ENCODE measurements at regions not wholly inside any gene's neighbourhood (a gene's known extent, or its start where the extent isn't known, plus 50 kb on each side); places are given as distances from the start of the nearest gene placed in this dataset.

DNA sequence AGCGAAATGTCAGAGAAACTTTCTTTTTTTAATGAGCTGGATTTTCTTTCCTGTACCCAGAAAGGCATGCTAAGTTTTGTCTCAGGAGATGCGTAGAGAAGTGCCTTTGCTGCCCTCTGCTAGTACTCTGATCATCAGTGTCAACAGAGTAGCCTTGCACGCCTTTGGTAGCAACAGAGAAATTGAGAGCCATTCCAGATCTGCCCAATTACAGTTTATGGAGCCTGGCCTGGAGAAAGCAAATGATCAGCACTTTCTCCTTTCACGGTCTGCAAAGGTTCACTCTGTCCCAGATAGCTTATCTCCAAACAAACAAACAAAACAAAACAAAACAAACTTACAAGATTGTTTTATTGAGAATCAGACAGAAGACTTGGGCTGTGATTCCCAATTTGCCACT lies 792.8 kb upstream of the PIK3C3 start:
- POLR2A ChIA-PET, result no interaction called here

DNA sequence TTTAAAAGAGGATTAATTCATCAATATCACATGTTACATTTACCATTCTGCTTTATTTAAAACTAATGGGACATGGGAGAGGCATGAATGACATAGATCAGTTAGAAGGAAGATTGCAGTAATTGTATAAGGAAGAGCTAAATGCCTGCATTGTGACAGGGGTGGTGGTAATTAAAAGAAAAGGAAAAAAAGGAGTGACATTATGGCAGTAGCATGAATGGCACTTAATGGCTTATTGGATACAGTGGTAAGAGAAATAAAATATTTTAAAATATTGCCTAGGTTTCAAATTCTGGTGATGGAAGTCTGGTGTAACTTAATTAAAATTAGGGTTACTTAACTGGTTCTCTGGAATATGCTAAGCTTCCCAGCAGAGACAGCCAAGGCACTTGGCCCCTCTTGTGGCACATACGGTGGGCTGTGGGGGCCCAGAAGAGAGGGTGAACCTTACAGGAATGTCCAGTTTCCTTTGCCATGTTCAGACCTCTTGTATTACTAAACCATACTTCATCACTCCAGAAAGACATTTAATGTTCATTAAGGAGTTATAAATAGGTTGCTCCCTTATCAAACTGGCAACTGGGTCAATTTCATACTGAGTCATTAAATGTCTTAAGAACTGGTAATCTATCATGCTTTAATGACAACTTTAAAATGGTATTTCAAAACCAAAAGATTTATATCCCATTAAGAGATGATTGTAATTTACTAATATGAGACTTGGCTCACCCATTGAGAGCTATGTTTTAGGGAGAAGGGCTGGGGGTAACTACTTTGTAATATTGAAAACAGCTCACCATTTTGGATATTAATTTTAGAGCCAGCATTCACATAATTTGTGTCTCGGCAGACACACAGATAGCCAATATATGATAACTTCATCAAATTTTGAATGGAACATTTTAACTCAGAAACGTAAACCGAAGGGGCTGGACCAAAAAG lies 798.9 kb upstream of the PIK3C3 start:
- intact Hi-C loops (cut with micrococcal nuclease) (no loop called here), dilution Hi-C loops (cut with MboI; ENCODE audit: extremely low pct_ligation_motif_present, low sequenced_read_pairs) (no loop called here)
- H3K9me3 ChIP-seq (replicated peaks; ENCODE audit: control insufficient read depth, insufficient read depth, low read length), result no peaks in the 10 kb centered on the region
- H4K20me1 ChIP-seq (replicated peaks; ENCODE audit: control insufficient read depth, extremely low read depth, insufficient read depth, low read length), result no peaks in the 10 kb centered on the region
- DNase-seq (ENCODE audit: low read depth, low spot score) (no peak), FAIRE-seq (no peak)
- H3K4me1 ChIP-seq (ENCODE audit: control insufficient read depth, extremely low read depth, insufficient read depth, low read length), result no peaks in the 10 kb centered on the region
- H3K36me3 ChIP-seq (ENCODE audit: control insufficient read depth in 2 of 2, extremely low read depth in 1 of 2, insufficient read depth in 2 of 2, low read length in 2 of 2), result no peaks in the 10 kb centered on the region
- BruUV-seq (replicated peaks), result no TSS peak
- no peak overlapping the region for H3K4me3 ChIP-seq (replicated peaks in 1 of 3; ENCODE audit: insufficient read depth in 1 of 3, low read depth in 1 of 3, low read length in 3 of 3)
- ChIA-PET POLR2A (no interaction called here), CTCF (no interaction called here)
- TF ChIP-seq FOS (IDR thresholded peaks at IDR 0.05; ENCODE audit: borderline replicate concordance, insufficient read depth, low read length), result no peak
- TF ChIP-seq, protein P1, sequence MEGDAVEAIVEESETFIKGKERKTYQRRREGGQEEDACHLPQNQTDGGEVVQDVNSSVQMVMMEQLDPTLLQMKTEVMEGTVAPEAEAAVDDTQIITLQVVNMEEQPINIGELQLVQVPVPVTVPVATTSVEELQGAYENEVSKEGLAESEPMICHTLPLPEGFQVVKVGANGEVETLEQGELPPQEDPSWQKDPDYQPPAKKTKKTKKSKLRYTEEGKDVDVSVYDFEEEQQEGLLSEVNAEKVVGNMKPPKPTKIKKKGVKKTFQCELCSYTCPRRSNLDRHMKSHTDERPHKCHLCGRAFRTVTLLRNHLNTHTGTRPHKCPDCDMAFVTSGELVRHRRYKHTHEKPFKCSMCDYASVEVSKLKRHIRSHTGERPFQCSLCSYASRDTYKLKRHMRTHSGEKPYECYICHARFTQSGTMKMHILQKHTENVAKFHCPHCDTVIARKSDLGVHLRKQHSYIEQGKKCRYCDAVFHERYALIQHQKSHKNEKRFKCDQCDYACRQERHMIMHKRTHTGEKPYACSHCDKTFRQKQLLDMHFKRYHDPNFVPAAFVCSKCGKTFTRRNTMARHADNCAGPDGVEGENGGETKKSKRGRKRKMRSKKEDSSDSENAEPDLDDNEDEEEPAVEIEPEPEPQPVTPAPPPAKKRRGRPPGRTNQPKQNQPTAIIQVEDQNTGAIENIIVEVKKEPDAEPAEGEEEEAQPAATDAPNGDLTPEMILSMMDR (IDR thresholded peaks at IDR 0.05; ENCODE audit: extremely low read depth in 1 of 2, insufficient read depth in 1 of 2, low read depth in 1 of 2, low read length in 2 of 2), result no peak
- no peak for TF ChIP-seq GATA2 (IDR thresholded peaks at IDR 0.05; ENCODE audit: insufficient read depth, insufficient read length, low read depth, low read length)
- no peak for TF ChIP-seq POLR2AphosphoS5 (IDR thresholded peaks at IDR 0.05; ENCODE audit: insufficient read depth, low read depth, low read length)
- TF ChIP-seq MYC (IDR thresholded peaks at IDR 0.05; ENCODE audit: low read depth, low read length), result no peak
- no peak for TF ChIP-seq JUN (IDR thresholded peaks at IDR 0.05; ENCODE audit: borderline replicate concordance, insufficient read depth, insufficient read length, low read depth)
- TF ChIP-seq, protein P2, sequence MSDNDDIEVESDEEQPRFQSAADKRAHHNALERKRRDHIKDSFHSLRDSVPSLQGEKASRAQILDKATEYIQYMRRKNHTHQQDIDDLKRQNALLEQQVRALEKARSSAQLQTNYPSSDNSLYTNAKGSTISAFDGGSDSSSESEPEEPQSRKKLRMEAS (IDR thresholded peaks at IDR 0.05; ENCODE audit: insufficient read depth, insufficient read length), result no peak
- TF ChIP-seq POLR2A (IDR thresholded peaks at IDR 0.05; ENCODE audit: low read depth, low read length), result no peak
- no peak for TF ChIP-seq EZH2 (IDR thresholded peaks at IDR 0.05; ENCODE audit: borderline replicate concordance, low read depth, low read length, severe bottlenecking)
- no peak overlapping the region for H3K9ac ChIP-seq (replicated peaks; ENCODE audit: extremely low read depth, insufficient read depth, low read length)
- no peak overlapping the region for H3K27ac ChIP-seq (ENCODE audit: insufficient read depth, low read depth, low read length)
- no peak overlapping the region for H3K4me2 ChIP-seq (ENCODE audit: insufficient read depth, low read length)
- H3K9me1 ChIP-seq (replicated peaks; ENCODE audit: control insufficient read depth, extremely low read depth, insufficient read depth, low read length), result no peaks in the 10 kb centered on the region
- H3K27me3 ChIP-seq (ENCODE audit: control insufficient read depth in 2 of 2, insufficient read depth in 2 of 2, low read length in 2 of 2), result no peaks in the 10 kb centered on the region
- no peaks in the 10 kb centered on the region for H3K79me2 ChIP-seq (ENCODE audit: control insufficient read depth, insufficient read depth, low read length)
- no peak overlapping the region for H2AFZ ChIP-seq (ENCODE audit: low read depth, low read length)

More for the DNA sequence above, 792.8 kb upstream of the PIK3C3 start:
- CTCF ChIA-PET, result no interaction called here
- Histone ChIP-seq H3K4me1 (ENCODE audit: control insufficient read depth, extremely low read depth, insufficient read depth, low read length) (no peaks in the 10 kb centered on the region), H3K27ac (ENCODE audit: insufficient read depth, low read depth, low read length) (no peak overlapping the region), H3K9ac (replicated peaks; ENCODE audit: extremely low read depth, insufficient read depth, low read length) (no peak overlapping the region), H3K9me3 (replicated peaks; ENCODE audit: control insufficient read depth, insufficient read depth, low read length) (no peaks in the 10 kb centered on the region), H2AFZ (ENCODE audit: low read depth, low read length) (no peak overlapping the region), H4K20me1 (replicated peaks; ENCODE audit: control insufficient read depth, extremely low read depth, insufficient read depth, low read length) (no peaks in the 10 kb centered on the region), H3K4me3 (replicated peaks in 1 of 3; ENCODE audit: insufficient read depth in 1 of 3, low read depth in 1 of 3, low read length in 3 of 3) (no peak overlapping the region), H3K36me3 (ENCODE audit: control insufficient read depth in 2 of 2, extremely low read depth in 1 of 2, insufficient read depth in 2 of 2, low read length in 2 of 2) (no peaks in the 10 kb centered on the region), H3K9me1 (replicated peaks; ENCODE audit: control insufficient read depth, extremely low read depth, insufficient read depth, low read length) (no peaks in the 10 kb centered on the region), H3K4me2 (ENCODE audit: insufficient read depth, low read length) (no peak overlapping the region), H3K27me3 (ENCODE audit: control insufficient read depth in 2 of 2, insufficient read depth in 2 of 2, low read length in 2 of 2) (no peaks in the 10 kb centered on the region), H3K79me2 (ENCODE audit: control insufficient read depth, insufficient read depth, low read length) (no peaks in the 10 kb centered on the region)
- FAIRE-seq (no peak), DNase-seq (ENCODE audit: low read depth, low spot score) (no peak)
- dilution Hi-C loops (cut with MboI; ENCODE audit: extremely low pct_ligation_motif_present, low sequenced_read_pairs) (no loop called here), intact Hi-C loops (cut with micrococcal nuclease) (no loop called here)
- no TSS peak for BruUV-seq (replicated peaks)
- TF ChIP-seq, protein P1 (IDR thresholded peaks at IDR 0.05; ENCODE audit: extremely low read depth in 1 of 2, insufficient read depth in 1 of 2, low read depth in 1 of 2, low read length in 2 of 2), result no peak
- TF ChIP-seq GATA2 (IDR thresholded peaks at IDR 0.05; ENCODE audit: insufficient read depth, insufficient read length, low read depth, low read length), result no peak
- TF ChIP-seq POLR2A (IDR thresholded peaks at IDR 0.05; ENCODE audit: low read depth, low read length), result no peak
- TF ChIP-seq POLR2AphosphoS5 (IDR thresholded peaks at IDR 0.05; ENCODE audit: insufficient read depth, low read depth, low read length), result no peak

Data from endothelial cell of umbilical vein (primary cell).